Upper lobe of left lung (tissue), 6 donors: ENCODE measurements at regions not wholly inside any gene's neighbourhood (a gene's known extent, or its start where the extent isn't known, plus 50 kb on each side); places are given as distances from the start of the nearest gene placed in this dataset.
"Not testable (repeated sequence)": the region's sequence is repeated elsewhere in the genome, so short reads cannot be mapped to it uniquely, and the experiment has no call there.

Experiments used
- ATAC-seq, 2 donors: fragments of 200-7000 bp; cut with Tn5 transposase; one replicate each; pipeline ENCODE4 v1.9.1; 2022; ENCODE audit warnings: mild to moderate bottlenecking in 2 of 2, moderate library complexity in 2 of 2; ENCODE audit not compliant: low FRiP score in 2 of 2
- DNase-seq, 2 donors: peaks; one replicate each; pipeline ENCODE4 v3.0.0-alpha.2; 2019 to 2020
- H3K27ac ChIP-seq, 4 donors: fragments of 200-600 bp; sonication (generic); one replicate each; pipeline ENCODE4 v1.5.1; 2016 to 2019
- H3K27me3 ChIP-seq, 4 donors: fragments of 200-600 bp; sonication (generic); one replicate each; pipeline ENCODE4 v1.5.1; 2017 to 2019
- H3K36me3 ChIP-seq, 4 donors: fragments of 200-600 bp; sonication (generic); one replicate each; pipeline ENCODE4 v1.5.1; 2016 to 2019
- H3K4me1 ChIP-seq, 4 donors: fragments of 200-600 bp; sonication (generic); one replicate each; pipeline ENCODE4 v1.5.1; 2018 to 2019
- H3K4me3 ChIP-seq, 4 donors: fragments of 200-600 bp; sonication (generic); one replicate each; pipeline ENCODE4 v1.5.1; 2017 to 2019; ENCODE audit warnings: mild to moderate bottlenecking in 2 of 4, moderate library complexity in 1 of 4
- H3K9me3 ChIP-seq, 4 donors: fragments of 200-600 bp; sonication (generic); one replicate each; pipeline ENCODE4 v1.5.1; 2018 to 2019
- CTCF ChIP-seq, 6 experiments: fragments of 450-650 bp in 4 of 6; fragments of 200-600 bp in 2 of 6; sonication (generic) in 2 of 6; IDR thresholded peaks; one replicate each; pipeline ENCODE4 v1.5.1; 2016 to 2019; ENCODE audit warnings: antibody characterized with exemption in 6 of 6
- EP300 ChIP-seq, 4 donors: sonication (generic); formaldehyde crosslinking; IDR thresholded peaks; one replicate each; pipeline ENCODE4 v1.5.1; 2017; ENCODE audit warnings: antibody characterized with exemption in 4 of 4, control low read depth in 2 of 4
- POLR2A ChIP-seq, 4 donors: fragments of 450-650 bp; IDR thresholded peaks; one replicate each; pipeline ENCODE4 v1.5.1; 2016 to 2017; ENCODE audit warnings: antibody characterized with exemption in 4 of 4, mild to moderate bottlenecking in 2 of 4
- POLR2AphosphoS5 ChIP-seq, 2 donors: sonication (generic); formaldehyde crosslinking; IDR thresholded peaks; one replicate each; pipeline ENCODE4 v1.5.1; 2017; ENCODE audit warnings: antibody characterized with exemption in 2 of 2
- WGBS, 2 donors: methylation state at CpG; one replicate each; pipeline ENCODE4 v1.1.5; 2017 to 2018; 5-methylcytosine and 5-hydroxymethylcytosine counted together
- donor health status: DM: no; HTN: no; CAD: no; lungs with moderate emphysema.
- donor health status: DM: no; HTN: yes; CAD: no; lungs with severe emphysema.

DNA sequence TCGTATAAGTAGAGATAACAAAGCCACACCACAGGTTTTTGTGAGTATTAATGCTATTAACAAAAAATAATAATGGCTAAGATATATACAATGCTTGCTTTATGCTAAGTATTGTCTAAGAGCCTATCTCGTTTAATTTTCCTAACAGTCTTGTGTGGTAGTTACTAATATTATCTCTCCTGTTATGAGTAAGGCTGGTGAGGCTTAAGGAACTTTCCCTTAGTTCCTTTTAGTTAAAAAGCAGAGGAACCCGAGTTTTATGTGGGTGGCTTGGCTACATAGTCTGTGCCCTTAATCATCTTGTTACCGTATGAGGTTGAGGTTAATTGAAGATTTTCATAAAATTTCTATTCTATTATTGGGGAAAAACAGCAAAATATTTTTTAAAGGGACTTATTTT, 218.4 kb downstream of the SOX2 start:
- Histone ChIP-seq H3K4me3 (no peak overlapping the region), H3K9me3 (peaks cover 0 to 12% (median 0%) of the 10 kb centered on the region in 4 donors), H3K27me3 (no peaks in the 10 kb centered on the region), H3K27ac (no peak overlapping the region), H3K36me3 (no peaks in the 10 kb centered on the region), H3K4me1 (no peaks in the 10 kb centered on the region)
- ATAC-seq (no peak), DNase-seq (no peak)
- WGBS, 2 donors, result 77 to 84% methylated on average over 4 of the region's 4 CpGs
- TF ChIP-seq POLR2AphosphoS5 (IDR thresholded peaks at IDR 0.05) (no peak), POLR2A (IDR thresholded peaks at IDR 0.05) (no peak), EP300 (IDR thresholded peaks at IDR 0.05) (no peak), CTCF (IDR thresholded peaks at IDR 0.05) (no peak)

GRCh38 chr3:181932039-181932438, 220.3 kb downstream of the SOX2 start:
- H3K4me1 ChIP-seq, result no peaks in the 10 kb centered on the region
- H3K27me3 ChIP-seq, result no peaks in the 10 kb centered on the region
- DNase-seq (no peak), ATAC-seq (no peak)
- H3K4me3 ChIP-seq, result no peak overlapping the region
- 69 to 74% methylated on average over 4 of the region's 4 CpGs for WGBS, 2 donors
- TF ChIP-seq POLR2AphosphoS5 (IDR thresholded peaks at IDR 0.05) (no peak), CTCF (IDR thresholded peaks at IDR 0.05) (no peak), POLR2A (IDR thresholded peaks at IDR 0.05) (no peak), EP300 (IDR thresholded peaks at IDR 0.05) (no peak)
- peaks cover 0 to 3% (median 0%) of the 10 kb centered on the region in 4 donors for H3K9me3 ChIP-seq
- no peaks in the 10 kb centered on the region for H3K36me3 ChIP-seq
- no peak overlapping the region for H3K27ac ChIP-seq

GRCh38 chr3:181933052-181933618, 221.4 kb downstream of the SOX2 start:
- TF ChIP-seq CTCF (IDR thresholded peaks at IDR 0.05) (no peak), EP300 (IDR thresholded peaks at IDR 0.05) (no peak)
- H3K9me3 ChIP-seq, result no peaks in the 10 kb centered on the region
- ATAC-seq (no peak), DNase-seq (no peak)
- no peaks in the 10 kb centered on the region for H3K27me3 ChIP-seq
- H3K4me3 ChIP-seq, result no peak overlapping the region
- no peak overlapping the region for H3K27ac ChIP-seq
- 78 to 85% methylated on average over 4 of the region's 4 CpGs for WGBS, 2 donors
- no peaks in the 10 kb centered on the region for H3K4me1 ChIP-seq
- no peaks in the 10 kb centered on the region for H3K36me3 ChIP-seq

GRCh38 chr3:181935915-181936314, 224.2 kb downstream of the SOX2 start:
- WGBS, 2 donors, result 92 to 93% methylated on average over 2 of the region's 2 CpGs
- TF ChIP-seq POLR2A (IDR thresholded peaks at IDR 0.05) (no peak), POLR2AphosphoS5 (IDR thresholded peaks at IDR 0.05) (no peak), EP300 (IDR thresholded peaks at IDR 0.05) (no peak), CTCF (IDR thresholded peaks at IDR 0.05) (no peak)
- ATAC-seq (no peak), DNase-seq (no peak)
- H3K27ac ChIP-seq, result no peak overlapping the region
- no peaks in the 10 kb centered on the region for H3K27me3 ChIP-seq
- H3K4me3 ChIP-seq, result no peak overlapping the region
- no peaks in the 10 kb centered on the region for H3K9me3 ChIP-seq
- H3K36me3 ChIP-seq, result no peaks in the 10 kb centered on the region
- H3K4me1 ChIP-seq, result no peaks in the 10 kb centered on the region

- no peak overlapping the region for H3K4me3 ChIP-seq
- H3K9me3 ChIP-seq, result no peaks in the 10 kb centered on the region
- no peak for ATAC-seq
- no peaks in the 10 kb centered on the region for H3K4me1 ChIP-seq
- WGBS, 2 donors, result 82 to 91% methylated on average over 6 of the region's 6 CpGs
- no peak overlapping the region for H3K27ac ChIP-seq
- H3K36me3 ChIP-seq, result no peaks in the 10 kb centered on the region
- no peak for DNase-seq
- no peak for TF ChIP-seq POLR2AphosphoS5 (IDR thresholded peaks at IDR 0.05)
- no peak for TF ChIP-seq POLR2A (IDR thresholded peaks at IDR 0.05)
- TF ChIP-seq EP300 (IDR thresholded peaks at IDR 0.05), result no peak
- TF ChIP-seq CTCF (IDR thresholded peaks at IDR 0.05), result no peak
- H3K27me3 ChIP-seq, result no peaks in the 10 kb centered on the region
These were observed 225.0 kb downstream of the SOX2 start for GRCh38 chr3:181936774-181937173.

GRCh38 chr3:181938580-181938979, 226.9 kb downstream of the SOX2 start:
- H3K27ac ChIP-seq, H3K36me3 ChIP-seq, H3K9me3 ChIP-seq, H3K27me3 ChIP-seq, H3K4me1 ChIP-seq, H3K4me3 ChIP-seq, ATAC-seq, DNase-seq: not testable (repeated sequence)
- WGBS, 2 donors, result 82 to 85% methylated on average over 3 of the region's 3 CpGs
